SK-N-SH treated with all-trans-retinoic acid at 6 μM for 48 hours (cell line): ENCODE measurements at regions not wholly inside any gene's neighbourhood (a gene's known extent, or its start where the extent isn't known, plus 50 kb on each side); places are given as distances from the start of the nearest gene placed in this dataset.

Experiments used
- ARNTL ChIP-seq: fragments of 450-650 bp; formaldehyde crosslinking; IDR thresholded peaks from 2 replicates; pipeline ENCODE4 v1.5.0; 2020; ENCODE audit warnings: low read depth, mild to moderate bottlenecking, moderate library complexity, borderline replicate concordance
- PATZ1 ChIP-seq: fragments of 250-450 bp; sonication (Bioruptor Pico); IDR thresholded peaks from 2 replicates; pipeline ENCODE4 v1.8.0; 2020; ENCODE audit warnings: mild to moderate bottlenecking, moderate library complexity, borderline replicate concordance
- ZNF8 ChIP-seq: fragments of 450-650 bp; formaldehyde crosslinking; IDR thresholded peaks from 2 replicates; pipeline ENCODE4 v1.5.0; 2020; ENCODE audit warnings: mild to moderate bottlenecking, moderate library complexity

- TF ChIP-seq ZNF8 (CRISPR knock-in tag) (no peak), PATZ1 (CRISPR knock-in tag) (no peak), ARNTL (CRISPR knock-in tag) (no peak)
Measured at GRCh38 chr16:65809627-65810026, 556.9 kb upstream of the CDH5 start.
